ENCODE measurements at regions not wholly inside any gene's neighbourhood (a gene's known extent, or its start where the extent isn't known, plus 50 kb on each side); places are given as distances from the start of the nearest gene placed in this dataset.

GRCh38 chr7:155917836-155918430, 105.7 kb upstream of the SHH start:
- H3K27me3 ChIP-seq (ENCODE audit: insufficient read depth, low read length), result peaks cover 36% of the 10 kb centered on the region
- Mint-ChIP-seq H3K27ac (ENCODE audit: unreplicated experiment) (no peak overlapping the region), H3K4me3 (ENCODE audit: unreplicated experiment) (no peak overlapping the region), H3K27me3 (ENCODE audit: low read depth, unreplicated experiment) (peaks cover 49% of the 10 kb centered on the region), H3K9me3 (ENCODE audit: unreplicated experiment) (peaks cover 13% of the 10 kb centered on the region), H3K4me1 (ENCODE audit: low read depth, unreplicated experiment) (no peaks in the 10 kb centered on the region), H3K36me3 (ENCODE audit: low read depth, unreplicated experiment) (no peaks in the 10 kb centered on the region)
- peak overlapping the region; percentile 55 for H3K4me2 ChIP-seq (ENCODE audit: low read length)
- no peak overlapping the region for H3K4me3 ChIP-seq (ENCODE audit: insufficient read depth, low read depth, low read length)
- no peak for FAIRE-seq
- no peak for TF ChIP-seq EZH2 (IDR thresholded peaks at IDR 0.05; ENCODE audit: insufficient read depth, low read length)
- TF ChIP-seq, protein P1, sequence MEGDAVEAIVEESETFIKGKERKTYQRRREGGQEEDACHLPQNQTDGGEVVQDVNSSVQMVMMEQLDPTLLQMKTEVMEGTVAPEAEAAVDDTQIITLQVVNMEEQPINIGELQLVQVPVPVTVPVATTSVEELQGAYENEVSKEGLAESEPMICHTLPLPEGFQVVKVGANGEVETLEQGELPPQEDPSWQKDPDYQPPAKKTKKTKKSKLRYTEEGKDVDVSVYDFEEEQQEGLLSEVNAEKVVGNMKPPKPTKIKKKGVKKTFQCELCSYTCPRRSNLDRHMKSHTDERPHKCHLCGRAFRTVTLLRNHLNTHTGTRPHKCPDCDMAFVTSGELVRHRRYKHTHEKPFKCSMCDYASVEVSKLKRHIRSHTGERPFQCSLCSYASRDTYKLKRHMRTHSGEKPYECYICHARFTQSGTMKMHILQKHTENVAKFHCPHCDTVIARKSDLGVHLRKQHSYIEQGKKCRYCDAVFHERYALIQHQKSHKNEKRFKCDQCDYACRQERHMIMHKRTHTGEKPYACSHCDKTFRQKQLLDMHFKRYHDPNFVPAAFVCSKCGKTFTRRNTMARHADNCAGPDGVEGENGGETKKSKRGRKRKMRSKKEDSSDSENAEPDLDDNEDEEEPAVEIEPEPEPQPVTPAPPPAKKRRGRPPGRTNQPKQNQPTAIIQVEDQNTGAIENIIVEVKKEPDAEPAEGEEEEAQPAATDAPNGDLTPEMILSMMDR (IDR thresholded peaks at IDR 0.05; ENCODE audit: insufficient read depth, low read depth, low read length), result no peak
- no peaks in the 10 kb centered on the region for H3K9me3 ChIP-seq (ENCODE audit: insufficient read depth, low read depth, low read length)
- no peaks in the 10 kb centered on the region for H3K36me3 ChIP-seq (ENCODE audit: insufficient read depth, low read length)
- H3K9ac ChIP-seq (ENCODE audit: low read length), result peak overlapping the region; percentile 5
- H3K4me1 ChIP-seq (ENCODE audit: insufficient read depth, low read length), result peaks cover 23% of the 10 kb centered on the region
- H3K27ac ChIP-seq (ENCODE audit: low read depth, low read length), result no peak overlapping the region
- H2AFZ ChIP-seq (ENCODE audit: low read depth, low read length), result no peak overlapping the region
- no peaks in the 10 kb centered on the region for H3K79me2 ChIP-seq (ENCODE audit: insufficient read depth, low read length)
- DNase-seq (ENCODE audit: low read depth), result peak; percentile 19
- no peaks in the 10 kb centered on the region for H4K20me1 ChIP-seq (ENCODE audit: insufficient read depth, low read length)

DNA sequence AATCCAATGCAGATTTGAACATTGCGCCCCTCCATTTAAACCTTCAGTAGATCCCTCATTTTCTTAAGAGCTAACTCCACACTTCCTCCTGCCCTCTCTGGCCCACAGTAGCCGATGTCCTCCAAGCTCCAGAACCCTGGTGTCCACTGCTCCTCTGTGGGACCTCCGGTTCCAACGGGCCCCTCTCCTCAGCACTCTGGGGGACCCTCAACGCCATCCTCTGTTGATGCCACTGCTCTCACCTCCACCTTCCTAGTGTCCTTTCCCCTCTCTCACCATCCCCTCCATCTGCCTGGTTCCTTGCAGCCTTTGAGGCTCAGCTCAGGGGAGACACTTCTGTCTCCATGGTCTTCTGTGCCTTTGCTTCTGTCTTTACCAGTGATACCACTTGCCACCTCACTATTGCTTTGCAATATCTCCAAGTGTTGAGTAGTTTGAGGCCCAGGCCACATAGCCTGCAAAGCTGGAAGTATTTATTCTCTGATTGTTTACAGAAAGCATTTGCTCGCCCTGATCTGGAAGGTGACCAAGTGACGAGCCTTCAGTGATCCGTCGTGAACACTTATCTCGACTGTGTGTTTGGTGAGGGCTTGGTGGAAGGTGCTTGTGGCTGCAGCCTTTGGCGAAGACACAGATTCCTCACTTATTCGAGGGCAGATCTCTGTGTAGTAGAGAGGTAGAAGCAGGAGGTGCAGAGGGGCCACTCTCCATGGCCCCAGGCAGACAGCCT, 104.8 kb upstream of the SHH start:
- H3K4me1 ChIP-seq (ENCODE audit: insufficient read depth, low read length), result peaks cover 23% of the 10 kb centered on the region

More for the DNA sequence above, 104.8 kb upstream of the SHH start:
- Histone ChIP-seq H2AFZ (ENCODE audit: low read depth, low read length) (no peak overlapping the region), H3K4me2 (ENCODE audit: low read length) (no peak overlapping the region), H3K9me3 (ENCODE audit: insufficient read depth, low read depth, low read length) (peaks cover 3% of the 10 kb centered on the region), H3K36me3 (ENCODE audit: insufficient read depth, low read length) (no peaks in the 10 kb centered on the region), H3K9ac (ENCODE audit: low read length) (no peak overlapping the region), H3K79me2 (ENCODE audit: insufficient read depth, low read length) (no peaks in the 10 kb centered on the region), H3K27ac (ENCODE audit: low read depth, low read length) (no peak overlapping the region), H4K20me1 (ENCODE audit: insufficient read depth, low read length) (no peaks in the 10 kb centered on the region), H3K27me3 (ENCODE audit: insufficient read depth, low read length) (peaks cover 32% of the 10 kb centered on the region), H3K4me3 (ENCODE audit: insufficient read depth, low read depth, low read length) (no peak overlapping the region)
- Mint-ChIP-seq H3K27ac (ENCODE audit: unreplicated experiment) (no peak overlapping the region), H3K4me3 (ENCODE audit: unreplicated experiment) (no peak overlapping the region), H3K27me3 (ENCODE audit: low read depth, unreplicated experiment) (peaks cover 51% of the 10 kb centered on the region), H3K9me3 (ENCODE audit: unreplicated experiment) (peaks cover 16% of the 10 kb centered on the region), H3K36me3 (ENCODE audit: low read depth, unreplicated experiment) (no peaks in the 10 kb centered on the region), H3K4me1 (ENCODE audit: low read depth, unreplicated experiment) (no peaks in the 10 kb centered on the region)
- no peak for DNase-seq (ENCODE audit: low read depth)
- TF ChIP-seq, protein P1 (IDR thresholded peaks at IDR 0.05; ENCODE audit: insufficient read depth, low read depth, low read length), result no peak
- TF ChIP-seq EZH2 (IDR thresholded peaks at IDR 0.05; ENCODE audit: insufficient read depth, low read length), result no peak
- FAIRE-seq, result no peak
